ENCODE measurements at regions not wholly inside any gene's neighbourhood (a gene's known extent, or its start where the extent isn't known, plus 50 kb on each side); places are given as distances from the start of the nearest gene placed in this dataset.

DNA sequence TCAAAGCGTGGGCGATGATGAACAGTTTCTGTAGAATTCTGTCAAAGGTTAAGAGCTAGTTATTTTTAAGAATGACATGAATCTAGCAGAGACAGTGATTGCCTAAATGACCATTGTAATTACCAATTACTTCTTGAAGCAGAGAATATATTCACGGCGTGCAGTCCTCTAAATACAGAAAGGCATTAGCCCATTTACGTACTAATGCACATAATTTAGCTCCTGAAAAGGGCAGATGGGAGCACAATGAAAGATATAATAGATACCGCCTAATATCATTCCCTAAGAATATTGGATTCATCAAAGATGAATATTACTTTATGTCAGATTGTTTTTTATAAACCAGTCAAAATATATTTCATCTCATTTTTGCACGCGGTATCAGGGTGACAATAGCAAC lies 212.4 kb downstream of the URI1 start:
- DNase-seq = no peak

GRCh38 chr19:30155381-30156200 lies 213.6 kb downstream of the URI1 start:
- DNase-seq = no peak

DNA sequence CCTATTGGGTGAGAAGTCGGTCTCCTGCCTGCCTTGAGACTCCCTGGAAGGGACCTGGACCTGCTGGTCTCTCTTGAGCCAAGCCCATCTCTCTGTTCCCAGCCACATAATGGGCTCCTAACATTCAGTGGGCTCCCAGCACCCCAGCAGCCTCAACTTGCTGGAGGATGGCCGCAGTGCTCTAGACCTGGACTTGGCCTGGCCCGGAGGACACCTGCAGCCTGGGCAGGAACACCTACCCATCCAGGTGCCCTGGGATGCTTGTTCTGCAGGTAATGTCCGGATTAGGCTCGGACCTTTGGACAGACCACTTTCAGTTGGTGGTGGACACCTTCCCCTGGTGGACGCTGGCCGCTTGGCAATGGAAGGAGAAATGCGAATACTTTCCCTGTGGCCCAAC lies 214.6 kb downstream of the URI1 start:
- no peak for DNase-seq

- DNase-seq = no peak
Observed at GRCh38 chr19:30158067-30158892, 213.9 kb upstream of the ZNF536 start.

GRCh38 chr19:30158893-30159245 lies 213.3 kb upstream of the ZNF536 start:
- no peak for DNase-seq

GRCh38 chr19:30159636-30160035 lies 212.5 kb upstream of the ZNF536 start:
- DNase-seq = no peak

DNA sequence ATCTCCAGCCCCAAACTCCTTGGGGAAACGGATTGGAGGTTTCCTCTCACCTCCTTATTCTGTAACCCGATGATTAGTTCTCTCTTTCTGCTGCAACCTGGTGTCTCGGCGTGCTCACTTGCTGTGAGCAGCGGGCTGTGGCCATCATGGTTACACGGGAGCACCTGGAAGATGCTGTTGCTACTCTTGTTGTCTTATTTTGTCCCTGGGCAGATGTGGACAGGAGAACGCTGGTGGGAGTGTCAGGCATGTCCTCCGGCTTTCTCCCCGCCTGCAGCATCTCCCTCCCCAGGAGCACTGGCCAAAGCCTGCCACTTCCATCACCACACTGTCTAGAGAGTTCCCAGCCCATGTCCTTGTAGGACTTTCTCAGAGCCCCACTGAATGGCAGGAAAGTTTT lies 211.8 kb upstream of the ZNF536 start:
- DNase-seq = no peak

GRCh38 chr19:30161021-30161655 lies 211.0 kb upstream of the ZNF536 start:
- no peak for DNase-seq

DNA sequence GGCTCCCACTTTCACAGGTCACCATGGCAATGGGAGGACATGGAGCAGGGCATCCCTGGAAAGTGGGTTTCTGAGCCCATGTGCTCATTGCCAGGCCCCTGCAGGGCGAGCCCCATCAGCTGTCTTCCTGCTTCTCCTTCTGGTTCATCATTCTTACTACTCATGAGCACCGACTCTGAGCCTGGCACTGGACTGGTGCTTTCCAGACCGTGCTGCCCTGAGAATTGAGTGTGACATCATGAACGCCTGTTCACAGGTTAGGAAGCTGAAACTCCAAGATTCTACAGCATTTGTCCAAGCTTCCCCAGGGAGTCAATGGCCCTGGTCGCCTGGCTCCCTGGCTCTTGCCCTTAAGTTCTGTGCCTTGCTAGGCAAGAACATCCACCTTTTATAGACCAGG lies 210.4 kb upstream of the ZNF536 start:
- DNase-seq = no peak

DNA sequence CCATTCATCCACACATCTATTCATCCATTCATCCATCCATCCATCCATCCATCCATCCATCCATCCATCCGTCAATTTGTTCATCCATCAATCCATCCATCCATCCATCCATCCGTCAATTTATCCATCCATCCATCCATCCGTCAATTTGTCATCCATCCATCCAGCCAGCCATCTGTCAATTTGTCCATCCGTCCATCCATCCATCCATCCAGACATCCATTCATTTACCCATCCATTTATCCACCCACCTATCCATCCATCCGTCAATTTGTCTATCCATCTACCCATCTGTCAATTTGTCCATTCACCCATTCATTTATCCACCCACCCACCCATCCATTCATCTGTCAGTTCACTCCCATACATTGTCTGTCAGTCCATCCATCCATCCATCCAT lies 209.5 kb upstream of the ZNF536 start:
- DNase-seq = no peak

DNA sequence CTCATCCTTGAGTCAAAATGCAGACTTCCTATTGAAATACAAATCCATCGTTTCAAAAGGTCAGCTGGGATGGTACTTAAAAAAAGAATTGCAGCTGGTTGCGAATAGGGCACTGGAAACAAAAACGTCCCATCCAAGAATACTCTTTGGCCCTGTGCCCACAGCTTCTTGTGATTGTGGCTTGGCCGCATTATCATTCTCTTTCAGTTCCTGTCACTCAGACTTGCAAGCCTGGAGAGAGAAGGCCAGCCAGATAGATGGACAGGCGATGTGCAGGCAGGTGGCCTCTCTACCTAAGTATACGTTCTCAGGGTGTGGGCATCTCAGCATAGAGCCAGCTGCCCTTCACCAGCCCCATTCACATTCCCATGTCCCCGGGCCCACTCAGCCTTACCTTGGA lies 208.5 kb upstream of the ZNF536 start:
- no peak for DNase-seq

GRCh38 chr19:30165228-30165813 lies 206.9 kb upstream of the ZNF536 start:
- peak; percentile 1 for DNase-seq

GRCh38 chr19:30167206-30167868 lies 204.8 kb upstream of the ZNF536 start:
- no peak for DNase-seq

- no peak for DNase-seq
Observed at GRCh38 chr19:30167976-30168635, 204.1 kb upstream of the ZNF536 start.

DNA sequence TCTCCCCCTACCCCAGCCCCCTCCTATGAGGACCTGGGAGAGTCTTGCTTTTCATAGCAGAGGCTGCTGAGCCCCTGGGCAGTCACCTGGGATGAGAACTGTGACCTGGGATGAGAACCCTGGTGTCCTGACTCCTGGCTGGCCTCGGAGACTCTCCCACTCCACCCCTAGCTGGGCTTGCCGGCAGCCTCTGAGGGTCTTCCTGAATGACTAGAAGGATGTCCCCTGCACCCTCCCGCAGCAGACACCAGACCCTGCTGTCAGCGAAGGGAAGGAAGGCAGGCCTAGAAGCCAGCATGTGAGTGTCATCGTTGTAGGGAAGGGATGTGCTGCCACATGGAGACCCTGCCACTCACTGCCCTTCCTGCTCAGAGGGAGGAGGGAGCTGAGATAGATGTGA lies 203.4 kb upstream of the ZNF536 start:
- DNase-seq = no peak

- DNase-seq = no peak
Observed at GRCh38 chr19:30169196-30169900, 202.8 kb upstream of the ZNF536 start.

GRCh38 chr19:30170081-30170480 lies 202.1 kb upstream of the ZNF536 start:
- DNase-seq = no peak

DNA sequence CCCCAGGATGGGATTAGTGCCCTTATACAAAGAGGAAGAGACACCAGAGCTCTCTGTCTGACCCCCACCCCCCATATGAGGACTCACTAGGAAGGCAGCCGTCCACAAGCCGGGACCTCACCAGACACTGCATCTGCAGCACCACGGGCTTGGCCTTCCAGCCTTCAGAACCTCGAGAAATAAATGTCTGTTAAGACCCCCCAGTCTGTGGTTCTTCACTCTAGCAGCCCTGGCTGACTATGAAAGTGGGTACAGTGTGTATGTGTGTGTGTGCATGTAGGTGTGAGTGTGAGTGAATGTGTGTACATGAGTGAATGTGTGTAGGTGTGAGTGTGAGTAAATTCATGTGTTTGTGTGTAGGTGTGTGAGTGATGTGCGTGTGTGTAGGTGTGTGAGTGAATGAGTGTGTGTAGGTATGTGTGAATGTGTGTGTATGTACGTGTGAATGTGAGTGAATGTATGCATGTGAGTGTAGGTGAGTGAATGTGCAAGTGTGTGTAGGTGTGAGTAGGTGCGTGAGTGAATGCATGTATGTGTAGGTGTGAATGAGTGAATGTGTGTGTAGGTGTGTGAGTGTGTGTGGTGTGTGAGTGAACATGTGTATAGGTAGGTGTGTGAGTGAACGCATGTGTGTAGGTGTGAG lies 201.6 kb upstream of the ZNF536 start:
- no peak for DNase-seq

DNA sequence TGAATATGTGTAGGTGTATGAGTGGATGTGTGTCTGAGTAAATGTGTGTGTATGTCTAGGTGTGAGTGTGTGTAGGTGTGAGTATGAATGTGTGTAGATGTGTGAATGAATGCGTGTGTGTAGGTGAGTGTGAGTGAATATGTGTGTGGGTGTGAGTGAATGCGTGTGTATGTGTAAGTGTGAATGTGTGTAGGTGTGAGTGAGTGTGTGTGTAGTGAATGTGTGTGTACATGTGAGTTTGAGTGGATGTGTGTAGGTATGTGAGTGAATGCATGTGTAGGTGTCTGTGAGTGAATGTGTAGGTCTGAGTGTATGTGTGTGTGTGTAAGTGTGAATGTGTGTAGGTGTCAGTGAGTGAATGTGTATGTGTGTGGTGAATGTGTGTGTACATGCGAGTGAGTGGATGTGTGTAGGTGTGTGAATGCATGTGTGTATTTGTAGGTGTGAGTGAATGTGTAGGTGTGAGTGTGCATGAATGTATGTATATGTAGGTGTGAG lies 201.0 kb upstream of the ZNF536 start:
- DNase-seq = no peak

- DNase-seq = no peak
Observed at GRCh38 chr19:30171795-30172612, 200.2 kb upstream of the ZNF536 start.

Measured in GOT3 (cell line).